ENCODE measurements at regions not wholly inside any gene's neighbourhood (a gene's known extent, or its start where the extent isn't known, plus 50 kb on each side); places are given as distances from the start of the nearest gene placed in this dataset.

GRCh38 chr6:165814679-165815078 lies 151.6 kb upstream of the PDE10A start:
- TF ChIP-seq EZH2 (IDR thresholded peaks at IDR 0.05; ENCODE audit: borderline replicate concordance, insufficient read depth, low read depth, low read length, poor library complexity, severe bottlenecking) (no peak), CTCF (IDR thresholded peaks at IDR 0.05) (no peak)
- Mint-ChIP-seq H3K4me1 (no peaks in the 10 kb centered on the region), H3K9me3 (ENCODE audit: insufficient read depth) (peaks cover 6% of the 10 kb centered on the region), H3K27me3 (peaks cover 23% of the 10 kb centered on the region), H3K27ac (no peak overlapping the region), H3K4me3 (no peak overlapping the region)
- Histone ChIP-seq H3K4me1 (ENCODE audit: control insufficient read depth in 2 of 2, insufficient read depth in 2 of 2, low read length in 2 of 2) (no peaks in the 10 kb centered on the region), H3K4me2 (replicated peaks; ENCODE audit: low read depth, low read length, poor library complexity, severe bottlenecking) (no peak overlapping the region), H3K36me3 (replicated peaks in 1 of 2; ENCODE audit: control extremely low read depth in 1 of 2, control insufficient read depth in 1 of 2, extremely low read depth in 1 of 2, insufficient read depth in 2 of 2, low read length in 1 of 2) (no peaks in the 10 kb centered on the region), H3K79me2 (ENCODE audit: control insufficient read depth, insufficient read depth, low read length) (no peaks in the 10 kb centered on the region), H3K9ac (ENCODE audit: low read length) (no peak overlapping the region), H3K27ac (ENCODE audit: low read length in 2 of 2) (no peak overlapping the region), H4K20me1 (ENCODE audit: control insufficient read depth, insufficient read depth, low read length, poor library complexity, severe bottlenecking) (no peaks in the 10 kb centered on the region), H3K9me3 (ENCODE audit: control extremely low read depth in 1 of 3, control insufficient read depth in 2 of 3, insufficient read depth in 1 of 3, low read length in 2 of 3) (peaks cover 0 to 11% (median 2%) of the 10 kb centered on the region in 3 donors), H3K27me3 (replicated peaks in 1 of 4; ENCODE audit: control extremely low read depth in 1 of 4, control insufficient read depth in 3 of 4, insufficient read depth in 4 of 4, low read length in 3 of 4) (peaks cover 0 to 2% (median 0%) of the 10 kb centered on the region in 4 experiments), H2AFZ (ENCODE audit: insufficient read depth, low read depth, low read length, poor library complexity, severe bottlenecking) (no peak overlapping the region), H3K4me3 (ENCODE audit: control extremely low read depth in 1 of 5, extremely low read depth in 1 of 5, insufficient read depth in 1 of 5, low read depth in 2 of 5, low read length in 4 of 5) (no peak overlapping the region)
- no peak for ATAC-seq (ENCODE audit: low read depth)
- intact Hi-C loops (cut with micrococcal nuclease) = no loop called here
- ChIA-PET POLR2A (no interaction called here), CTCF (no interaction called here)
- 100% methylated on average over 4 of the region's 10 CpGs for WGBS (ENCODE audit: insufficient coverage)
- DNase-seq = no peak

GRCh38 chr6:165811512-165811911 lies 148.5 kb upstream of the PDE10A start:
- Mint-ChIP-seq H3K9me3 (ENCODE audit: insufficient read depth) (peaks cover 8% of the 10 kb centered on the region), H3K27me3 (peaks cover 9% of the 10 kb centered on the region), H3K4me3 (no peak overlapping the region), H3K27ac (no peak overlapping the region), H3K4me1 (no peaks in the 10 kb centered on the region)
- Histone ChIP-seq H3K4me1 (ENCODE audit: control insufficient read depth in 2 of 2, insufficient read depth in 2 of 2, low read length in 2 of 2) (no peaks in the 10 kb centered on the region), H2AFZ (ENCODE audit: insufficient read depth, low read depth, low read length, poor library complexity, severe bottlenecking) (no peak overlapping the region), H3K4me3 (ENCODE audit: control extremely low read depth in 1 of 5, extremely low read depth in 1 of 5, insufficient read depth in 1 of 5, low read depth in 2 of 5, low read length in 4 of 5) (no peak overlapping the region), H3K9me3 (ENCODE audit: control extremely low read depth in 1 of 3, control insufficient read depth in 2 of 3, insufficient read depth in 1 of 3, low read length in 2 of 3) (peaks cover 0 to 11% (median 7%) of the 10 kb centered on the region in 3 donors), H3K27ac (ENCODE audit: low read length in 2 of 2) (no peak overlapping the region), H3K36me3 (replicated peaks in 1 of 2; ENCODE audit: control extremely low read depth in 1 of 2, control insufficient read depth in 1 of 2, extremely low read depth in 1 of 2, insufficient read depth in 2 of 2, low read length in 1 of 2) (no peaks in the 10 kb centered on the region), H4K20me1 (ENCODE audit: control insufficient read depth, insufficient read depth, low read length, poor library complexity, severe bottlenecking) (no peaks in the 10 kb centered on the region), H3K27me3 (replicated peaks in 1 of 4; ENCODE audit: control extremely low read depth in 1 of 4, control insufficient read depth in 3 of 4, insufficient read depth in 4 of 4, low read length in 3 of 4) (no peaks in the 10 kb centered on the region), H3K4me2 (replicated peaks; ENCODE audit: low read depth, low read length, poor library complexity, severe bottlenecking) (no peak overlapping the region), H3K9ac (ENCODE audit: low read length) (no peak overlapping the region), H3K79me2 (ENCODE audit: control insufficient read depth, insufficient read depth, low read length) (no peaks in the 10 kb centered on the region)
- DNase-seq (no peak), ATAC-seq (ENCODE audit: low read depth) (no peak)
- TF ChIP-seq EZH2 (IDR thresholded peaks at IDR 0.05; ENCODE audit: borderline replicate concordance, insufficient read depth, low read depth, low read length, poor library complexity, severe bottlenecking) = no peak
- TF ChIP-seq CTCF (IDR thresholded peaks at IDR 0.05) = no peak
- intact Hi-C loops (cut with micrococcal nuclease) = no loop called here
- ChIA-PET CTCF (no interaction called here), POLR2A (no interaction called here)
- WGBS (ENCODE audit: insufficient coverage) = 88% methylated on average over 5 of the region's 7 CpGs

Data from B cell (primary cell).